D721Med (cell line): ENCODE measurements at regions not wholly inside any gene's neighbourhood (a gene's known extent, or its start where the extent isn't known, plus 50 kb on each side); places are given as distances from the start of the nearest gene placed in this dataset.

Experiments used
- DNase-seq: peaks from one replicate; pipeline ENCODE4 v3.0.0; 2011; ENCODE audit warnings: low spot score; ENCODE audit not compliant: insufficient read length
- FAIRE-seq: peaks from 2 replicates; lab custom pipeline; 2011; peaks lifted over from hg19 to GRCh38; lab: Jason Lieb, UNC
- TF ChIP-seq, protein P1 (sequence below): IDR thresholded peaks from 2 replicates; pipeline ENCODE4 v1.5.1; 2012; ENCODE audit warnings: mild to moderate bottlenecking, control low read depth; ENCODE audit not compliant: insufficient read depth; ENCODE audit errors: missing control alignments

- DNase-seq (no peak), FAIRE-seq (no peak)
- TF ChIP-seq, protein P1, sequence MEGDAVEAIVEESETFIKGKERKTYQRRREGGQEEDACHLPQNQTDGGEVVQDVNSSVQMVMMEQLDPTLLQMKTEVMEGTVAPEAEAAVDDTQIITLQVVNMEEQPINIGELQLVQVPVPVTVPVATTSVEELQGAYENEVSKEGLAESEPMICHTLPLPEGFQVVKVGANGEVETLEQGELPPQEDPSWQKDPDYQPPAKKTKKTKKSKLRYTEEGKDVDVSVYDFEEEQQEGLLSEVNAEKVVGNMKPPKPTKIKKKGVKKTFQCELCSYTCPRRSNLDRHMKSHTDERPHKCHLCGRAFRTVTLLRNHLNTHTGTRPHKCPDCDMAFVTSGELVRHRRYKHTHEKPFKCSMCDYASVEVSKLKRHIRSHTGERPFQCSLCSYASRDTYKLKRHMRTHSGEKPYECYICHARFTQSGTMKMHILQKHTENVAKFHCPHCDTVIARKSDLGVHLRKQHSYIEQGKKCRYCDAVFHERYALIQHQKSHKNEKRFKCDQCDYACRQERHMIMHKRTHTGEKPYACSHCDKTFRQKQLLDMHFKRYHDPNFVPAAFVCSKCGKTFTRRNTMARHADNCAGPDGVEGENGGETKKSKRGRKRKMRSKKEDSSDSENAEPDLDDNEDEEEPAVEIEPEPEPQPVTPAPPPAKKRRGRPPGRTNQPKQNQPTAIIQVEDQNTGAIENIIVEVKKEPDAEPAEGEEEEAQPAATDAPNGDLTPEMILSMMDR, result no peak
These were observed 317.4 kb downstream of the PLOD2 start for GRCh38 chr3:145843561-145843960.

GRCh38 chr3:145849115-145849514 is 311.9 kb downstream of the PLOD2 start:
- no peak for DNase-seq
- no peak for FAIRE-seq
- TF ChIP-seq, protein P1, result no peak

GRCh38 chr3:145854499-145854898 is 306.5 kb downstream of the PLOD2 start:
- FAIRE-seq, result no peak
- TF ChIP-seq, protein P1, result no peak
- no peak for DNase-seq

DNA sequence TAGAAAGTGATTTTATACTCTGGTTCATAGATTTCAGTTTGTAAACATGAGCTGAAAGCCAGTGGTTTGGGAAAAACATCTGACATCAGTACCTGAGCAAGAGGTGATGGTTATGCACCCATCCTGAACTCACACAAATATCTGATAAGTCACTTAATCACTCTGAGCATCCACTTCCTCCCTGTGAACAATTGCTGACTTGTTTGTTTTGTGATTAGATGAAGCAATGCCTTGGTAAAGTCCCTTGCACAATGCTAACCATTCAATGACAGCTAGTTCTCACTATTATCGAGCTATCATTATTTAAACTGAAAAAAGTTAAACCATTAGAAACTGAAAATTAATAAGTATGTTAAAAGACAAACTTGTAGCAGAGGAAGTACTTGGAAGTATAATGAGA is 303.0 kb downstream of the PLOD2 start:
- FAIRE-seq (no peak), DNase-seq (no peak)
- TF ChIP-seq, protein P1, result no peak

- TF ChIP-seq, protein P1, result no peak
- FAIRE-seq (no peak), DNase-seq (no peak)
These were observed 296.6 kb downstream of the PLOD2 start for GRCh38 chr3:145864336-145864735.

- no peak for FAIRE-seq
- TF ChIP-seq, protein P1, result no peak
- DNase-seq, result no peak
These were observed 295.5 kb downstream of the PLOD2 start for GRCh38 chr3:145865399-145866018.

- TF ChIP-seq, protein P1, result no peak
- DNase-seq, result no peak
- no peak for FAIRE-seq
These were observed 291.0 kb downstream of the PLOD2 start for GRCh38 chr3:145869958-145870357.
